ENCODE measurements at regions not wholly inside any gene's neighbourhood (a gene's known extent, or its start where the extent isn't known, plus 50 kb on each side); places are given as distances from the start of the nearest gene placed in this dataset.

DNA sequence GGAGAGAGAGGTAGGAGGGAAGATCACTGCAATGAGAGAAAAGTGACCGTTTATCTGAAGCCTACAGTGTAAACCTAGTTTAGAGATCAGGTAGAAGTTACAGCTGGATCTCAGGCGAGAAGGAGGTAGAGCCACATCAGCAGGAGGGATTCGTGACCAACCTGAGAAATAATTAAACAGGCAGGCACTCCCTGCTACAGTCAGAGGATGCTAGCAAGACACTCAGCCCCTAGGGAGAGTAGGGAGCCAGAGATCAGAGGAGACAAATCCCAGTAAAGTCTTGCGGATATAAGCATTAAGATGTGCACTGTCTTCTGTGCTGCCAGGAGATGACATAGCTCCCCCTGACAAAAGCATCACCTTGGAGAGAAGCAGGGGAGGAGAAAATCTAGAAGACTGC, 629.1 kb upstream of the SLC39A10 start:
- no peak for DNase-seq

DNA sequence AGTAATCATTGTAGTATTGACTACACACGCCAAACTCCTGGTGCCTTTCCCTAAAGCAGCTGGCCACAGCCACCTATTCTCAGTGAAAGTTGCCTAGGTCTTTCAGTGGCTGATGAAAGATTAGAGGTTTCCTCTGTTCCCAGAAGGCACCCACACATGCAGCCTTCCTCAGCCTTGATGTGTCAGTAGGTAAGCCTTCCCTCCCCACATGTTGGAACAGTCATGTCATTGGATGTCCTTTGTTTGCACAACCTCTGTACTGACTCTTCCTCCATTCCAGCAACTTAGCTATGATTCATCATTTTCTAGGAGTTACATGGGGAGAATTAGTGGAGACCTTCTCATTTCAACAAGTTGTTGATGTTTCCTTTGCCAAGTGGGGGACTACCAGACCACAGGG, 630.8 kb upstream of the SLC39A10 start:
- DNase-seq: no peak

DNA sequence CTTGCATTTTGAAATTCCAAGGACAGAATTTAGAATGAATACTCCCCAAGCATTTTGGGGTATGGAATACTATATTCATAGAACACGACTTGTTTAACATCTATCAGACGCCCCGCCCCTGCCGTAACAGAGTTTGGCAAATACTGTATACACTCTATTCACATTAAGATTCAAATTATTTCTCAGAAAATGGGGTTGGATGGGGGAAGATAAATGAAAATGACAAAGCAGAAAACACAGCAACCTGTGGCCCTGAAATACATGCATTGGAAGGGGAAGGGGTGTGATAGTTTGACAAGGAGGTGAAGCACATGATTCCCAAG, 634.6 kb upstream of the SLC39A10 start:
- DNase-seq: no peak

DNA sequence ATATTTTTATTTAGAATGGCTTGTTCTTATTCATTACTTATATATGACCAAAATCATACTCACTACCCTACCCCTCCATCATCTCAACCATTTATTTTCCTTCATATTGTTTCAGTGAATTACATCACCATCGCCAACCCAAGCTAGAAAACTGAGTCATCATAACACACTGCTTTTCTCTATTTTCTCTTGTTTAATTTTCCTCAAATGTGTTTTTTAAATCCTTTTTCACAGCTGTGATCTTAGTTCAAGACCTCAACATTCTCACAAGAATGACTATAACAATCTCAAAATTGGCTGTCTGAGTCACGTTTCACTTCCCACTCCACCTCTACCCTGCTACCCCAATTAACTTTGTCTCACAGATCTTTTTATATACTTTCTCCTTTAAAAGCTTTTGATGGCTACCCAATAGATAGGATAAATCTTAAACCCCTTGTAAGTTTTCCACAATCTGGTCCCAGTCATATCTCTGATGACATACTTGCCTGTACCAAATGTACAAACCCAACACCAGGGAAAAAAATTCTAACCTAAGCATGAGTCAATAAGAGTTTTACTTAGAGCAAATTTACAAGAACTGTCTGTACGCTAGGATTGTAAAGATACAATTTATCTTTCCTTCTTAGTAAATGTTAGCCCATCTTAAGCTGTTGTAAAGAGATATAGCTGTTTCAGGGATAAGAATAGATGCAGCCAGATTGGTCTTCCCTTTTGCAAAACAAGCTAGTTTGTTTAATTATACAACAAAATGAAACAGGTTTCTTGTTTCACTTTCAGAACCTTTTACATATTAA, 635.1 kb upstream of the SLC39A10 start:
- DNase-seq: no peak

DNA sequence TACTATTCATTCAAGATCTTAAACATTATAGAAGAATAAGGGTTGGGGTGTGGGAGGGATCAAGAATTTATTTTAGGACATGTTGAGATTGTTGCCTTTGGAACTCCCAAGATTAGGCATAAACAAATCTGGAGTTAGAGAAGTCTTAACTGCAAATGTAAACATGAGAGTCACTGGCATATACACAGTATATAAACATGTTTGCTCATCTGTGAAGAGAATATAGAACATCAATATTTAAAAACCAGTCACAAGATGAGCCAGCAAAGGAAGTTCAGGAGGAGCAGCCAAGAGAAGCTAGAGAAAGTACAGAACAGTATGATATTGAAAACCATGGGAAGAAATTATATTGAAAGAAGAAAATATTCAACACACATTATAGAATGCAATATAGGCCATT, 638.6 kb upstream of the SLC39A10 start:
- DNase-seq: no peak

DNA sequence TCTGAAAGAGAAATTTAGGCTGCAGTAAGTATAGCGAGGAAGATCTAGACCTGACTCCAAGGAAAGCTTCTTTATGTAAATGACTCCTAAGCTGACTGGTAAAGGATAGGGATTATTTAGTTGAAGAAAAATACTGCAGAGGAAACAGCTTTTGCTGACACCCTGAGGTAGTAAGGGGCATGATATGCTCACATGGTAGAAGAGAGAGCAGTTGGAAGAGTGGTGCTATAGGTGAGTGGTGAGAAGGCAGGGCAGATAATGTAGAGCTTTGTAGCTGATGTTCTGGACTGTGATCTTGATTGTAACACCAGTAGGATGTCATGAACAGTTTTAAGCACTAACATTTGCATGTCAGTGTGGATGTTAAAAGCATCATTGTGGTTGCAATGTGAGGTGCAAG, 639.1 kb upstream of the SLC39A10 start:
- DNase-seq: no peak

DNA sequence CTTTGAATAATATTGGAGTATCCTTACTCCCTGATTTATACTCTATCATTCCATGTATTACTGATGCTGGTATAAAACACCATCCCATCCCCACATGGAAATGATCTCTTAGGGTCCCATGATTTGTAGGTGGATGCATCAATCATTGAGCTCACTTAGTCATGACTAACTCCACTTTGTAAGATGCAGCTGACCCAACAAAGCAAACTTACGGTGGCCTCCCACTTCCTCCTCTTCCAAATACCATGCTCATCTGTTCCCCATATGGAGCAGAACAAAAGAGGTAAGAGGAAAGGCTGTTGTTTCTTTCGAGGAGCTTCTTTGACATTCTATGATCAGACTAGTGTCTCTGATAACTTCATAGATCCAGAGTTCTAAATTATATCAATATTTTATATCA, 640.2 kb upstream of the SLC39A10 start:
- no peak for DNase-seq

DNA sequence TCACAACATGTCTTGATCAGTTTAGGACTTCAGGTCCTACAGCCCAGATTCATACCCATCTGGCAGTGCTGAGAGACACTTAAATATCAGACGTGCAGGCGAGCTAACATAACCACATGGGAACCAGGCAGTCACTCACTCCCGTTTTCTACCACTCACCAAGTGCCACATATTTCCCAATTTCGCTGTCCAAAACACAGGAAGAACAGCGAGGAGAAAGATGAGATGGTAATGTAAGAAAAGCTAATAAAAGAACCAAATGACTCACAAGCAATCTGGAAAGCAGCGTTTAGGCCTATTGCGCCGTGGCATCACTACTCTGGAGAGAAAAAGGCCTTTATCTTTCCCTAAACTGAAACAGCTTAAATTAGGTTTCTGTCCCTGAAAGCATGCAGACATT, 647.8 kb upstream of the SLC39A10 start:
- no peak for DNase-seq

DNA sequence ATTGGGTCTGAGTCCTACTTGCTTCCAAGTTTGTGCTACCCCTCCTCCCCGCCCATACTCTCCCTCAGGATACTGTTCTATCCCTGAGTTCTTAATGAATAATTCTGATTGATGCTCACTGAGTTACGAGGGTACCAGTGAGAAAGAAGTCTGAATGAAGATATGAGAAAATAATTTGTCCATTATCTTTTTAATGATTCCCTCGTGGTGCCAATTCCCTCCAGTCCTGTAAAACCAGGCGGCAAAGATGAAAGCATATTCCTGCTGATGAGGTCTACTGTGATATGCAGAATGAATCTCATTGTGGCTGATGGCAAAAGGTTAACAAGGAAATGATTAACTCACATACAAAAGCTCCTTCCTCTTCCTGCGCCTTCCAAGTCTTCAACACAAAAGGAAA, 650.2 kb upstream of the SLC39A10 start:
- no peak for DNase-seq

DNA sequence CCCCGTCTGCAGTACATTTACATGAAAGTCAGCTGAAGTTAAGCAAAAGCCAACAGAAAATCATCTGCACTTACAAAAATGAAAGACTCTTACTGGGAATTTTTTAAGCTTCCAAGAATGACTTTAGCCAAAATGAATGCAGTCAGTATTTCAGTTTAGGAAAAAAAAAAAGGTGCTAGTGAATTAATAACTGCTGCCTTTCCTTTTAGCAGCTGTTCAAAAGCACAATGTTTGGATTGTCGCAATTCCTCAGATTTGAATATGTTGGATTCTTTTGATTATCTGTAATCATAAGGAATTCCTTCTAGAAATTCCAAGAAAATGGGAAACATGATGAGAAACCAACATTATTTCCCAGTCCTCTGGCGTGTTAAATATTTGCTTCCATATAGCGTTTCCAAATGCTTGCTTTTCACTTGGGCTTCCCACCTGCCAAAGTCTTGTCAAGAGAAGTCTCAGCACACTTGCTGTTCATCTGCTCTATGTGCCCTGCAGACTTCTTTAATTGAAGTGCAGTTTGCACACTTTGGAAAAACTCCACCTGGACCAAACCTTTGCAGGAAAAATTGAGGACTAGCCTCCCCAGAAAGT, 653.0 kb upstream of the SLC39A10 start:
- no peak for DNase-seq

DNA sequence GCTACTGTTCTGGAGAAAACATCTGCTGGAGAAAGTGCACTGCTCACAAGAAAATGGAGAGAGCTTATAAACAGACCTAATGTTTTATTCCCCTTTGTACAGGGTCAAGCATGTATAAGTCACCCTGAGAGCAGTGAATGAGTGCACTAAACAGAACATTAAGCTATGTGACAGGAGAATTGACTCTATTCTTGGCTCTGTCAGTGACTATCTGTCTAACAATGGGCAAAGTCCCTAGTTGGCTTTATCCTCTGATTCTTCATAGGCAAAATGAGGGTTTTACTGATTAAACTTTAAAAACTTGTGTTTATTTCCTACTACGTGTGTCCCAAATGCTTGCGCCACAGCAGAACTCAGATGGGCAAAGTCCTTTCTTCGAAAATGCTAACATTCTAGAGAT, 655.1 kb upstream of the SLC39A10 start:
- no peak for DNase-seq

DNA sequence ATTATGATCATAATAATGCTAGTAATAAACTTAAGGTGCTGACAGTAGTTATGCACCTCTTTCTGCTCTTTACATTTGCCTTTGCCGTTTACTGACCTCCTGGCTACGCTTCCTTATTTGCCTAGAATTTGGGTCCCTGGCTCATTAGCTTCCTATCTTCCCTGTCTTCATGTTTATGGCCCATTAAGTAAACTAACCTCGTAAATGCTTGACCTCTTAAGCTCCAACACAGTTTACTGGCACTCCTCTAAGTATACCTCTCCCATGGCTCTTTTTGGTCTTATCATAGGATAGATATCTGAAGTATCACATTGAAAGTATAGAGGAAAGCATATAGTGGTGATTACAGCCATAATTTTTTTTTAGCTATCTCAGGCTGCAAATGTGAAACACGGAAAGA, 657.3 kb upstream of the SLC39A10 start:
- DNase-seq: no peak

DNA sequence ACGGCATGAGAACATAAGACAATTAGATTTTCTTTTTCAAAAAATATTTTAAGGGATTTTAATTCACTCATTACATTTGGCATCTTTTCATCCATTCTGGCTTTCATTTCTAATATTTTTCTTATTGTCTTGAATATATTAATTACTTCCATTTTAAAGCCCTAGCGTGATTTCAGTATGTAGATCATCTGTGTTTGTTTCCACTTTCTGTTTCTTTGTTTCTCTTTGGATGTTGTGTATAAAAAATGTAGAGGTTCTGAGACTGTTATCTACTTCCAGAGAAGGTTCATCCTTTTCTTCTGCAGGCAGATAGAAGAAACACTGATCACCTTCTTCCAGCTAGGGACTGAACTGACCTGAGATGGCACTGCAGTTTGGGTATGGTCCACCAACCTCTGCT, 664.4 kb upstream of the SLC39A10 start:
- DNase-seq: no peak

DNA sequence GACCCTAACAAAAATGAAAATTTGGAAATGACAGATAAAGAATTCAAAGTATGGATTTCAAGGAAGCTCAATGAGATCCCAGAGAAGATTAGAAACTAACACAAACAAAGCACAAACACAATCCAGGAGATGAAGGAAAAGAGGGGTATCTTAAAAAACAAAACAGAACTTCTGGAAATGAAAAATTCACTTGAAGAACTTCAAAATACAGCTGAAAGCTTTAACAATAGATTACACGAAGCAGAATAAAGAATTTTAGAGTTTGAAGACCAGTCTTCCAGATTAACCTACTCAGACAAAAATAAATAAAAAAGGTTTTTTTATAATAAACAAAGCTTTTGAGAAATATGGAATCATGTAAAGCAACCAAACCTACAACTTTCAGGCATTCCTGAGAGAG, 671.8 kb upstream of the SLC39A10 start:
- DNase-seq: no peak

DNA sequence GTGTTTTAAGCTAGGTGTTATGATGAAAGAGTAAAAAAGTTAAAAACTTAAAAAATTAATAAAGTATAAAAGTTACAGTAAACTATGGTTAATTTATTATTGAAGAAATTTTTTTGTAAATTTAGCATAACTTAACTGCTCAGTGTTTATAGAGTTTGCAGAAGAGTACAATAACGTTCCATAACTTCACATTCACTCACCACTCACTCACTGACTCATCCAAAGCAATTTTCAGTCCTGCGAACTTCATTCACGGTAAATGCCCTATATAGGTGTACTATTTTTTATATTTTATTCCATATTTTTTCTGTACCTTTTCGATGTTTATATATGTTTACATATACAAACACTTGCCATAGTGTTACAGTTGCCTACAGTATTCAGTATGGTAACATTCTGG, 694.8 kb upstream of the SLC39A10 start:
- no peak for DNase-seq

DNA sequence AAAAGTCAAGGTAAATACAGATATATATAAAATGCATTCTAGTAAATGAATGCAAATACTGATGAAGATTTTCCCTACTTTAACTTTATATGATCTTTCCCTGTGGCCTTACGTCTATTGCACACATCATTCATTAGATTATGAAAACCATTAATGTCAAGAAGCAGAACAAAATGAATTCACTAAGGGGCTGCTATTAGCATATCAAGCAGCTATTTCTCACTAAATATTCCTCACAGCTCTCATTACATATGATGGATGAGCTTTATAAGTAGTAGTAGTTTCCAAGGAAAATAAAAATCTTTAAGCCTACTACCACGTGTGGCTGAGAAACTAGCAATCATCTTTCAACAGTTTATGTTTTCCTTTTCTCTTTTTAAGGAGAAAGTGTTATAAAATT, 702.8 kb upstream of the SLC39A10 start:
- no peak for DNase-seq

DNA sequence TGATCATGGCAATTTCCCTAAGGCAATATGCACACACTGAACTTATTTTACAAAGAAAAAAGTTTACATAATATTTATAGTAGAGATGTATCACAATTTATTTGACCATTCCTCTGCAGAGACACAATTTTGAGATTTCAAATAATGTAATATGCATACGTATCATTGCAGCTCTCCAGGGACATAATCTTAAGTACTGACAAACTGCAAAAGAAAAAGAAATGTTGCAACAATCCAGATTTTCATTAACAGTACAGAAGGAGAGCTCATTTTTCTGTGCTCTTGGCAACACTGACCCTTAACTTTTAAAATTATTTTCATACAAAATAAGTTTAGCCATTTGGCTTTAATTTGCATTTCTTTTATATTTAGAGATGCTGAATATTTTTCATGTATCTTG, 710.2 kb upstream of the SLC39A10 start:
- no peak for DNase-seq

DNA sequence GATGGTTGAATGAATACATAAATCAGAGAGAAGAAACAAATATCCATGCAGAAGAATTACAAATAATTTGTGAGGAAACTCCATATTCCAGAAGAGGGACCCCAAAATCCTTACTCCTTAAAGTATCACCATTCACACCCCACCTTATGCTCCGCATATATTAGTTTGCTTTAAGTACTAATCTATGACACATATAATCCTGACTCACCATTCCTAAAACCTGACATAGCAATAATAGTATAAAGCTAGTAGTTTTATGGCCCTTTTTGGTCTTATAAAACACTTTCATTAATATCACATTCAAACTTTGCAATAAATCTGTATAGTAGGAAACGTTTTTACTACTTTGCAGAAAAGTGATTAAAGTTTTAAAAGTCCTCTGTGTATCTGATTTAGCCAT, 719.0 kb upstream of the SLC39A10 start:
- DNase-seq: no peak

DNA sequence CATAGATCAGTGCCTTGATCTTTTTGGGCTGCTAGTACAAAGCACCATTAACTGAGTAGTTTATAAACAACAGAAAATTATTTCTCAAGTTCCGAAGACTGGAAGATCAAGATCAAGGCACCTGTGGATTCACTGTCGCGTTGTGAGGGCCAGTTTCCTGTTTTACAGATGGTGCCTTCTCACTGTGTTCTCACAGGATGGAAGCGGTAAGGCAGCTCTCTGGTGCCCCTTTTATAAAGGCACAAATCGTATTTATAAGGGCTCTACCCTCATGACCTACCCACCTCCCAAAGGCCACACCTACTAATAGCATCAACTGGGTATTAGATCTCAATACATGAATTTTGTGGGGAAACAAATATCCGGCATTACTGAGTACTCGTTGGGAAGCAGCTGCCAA, 729.5 kb upstream of the SLC39A10 start:
- no peak for DNase-seq

DNA sequence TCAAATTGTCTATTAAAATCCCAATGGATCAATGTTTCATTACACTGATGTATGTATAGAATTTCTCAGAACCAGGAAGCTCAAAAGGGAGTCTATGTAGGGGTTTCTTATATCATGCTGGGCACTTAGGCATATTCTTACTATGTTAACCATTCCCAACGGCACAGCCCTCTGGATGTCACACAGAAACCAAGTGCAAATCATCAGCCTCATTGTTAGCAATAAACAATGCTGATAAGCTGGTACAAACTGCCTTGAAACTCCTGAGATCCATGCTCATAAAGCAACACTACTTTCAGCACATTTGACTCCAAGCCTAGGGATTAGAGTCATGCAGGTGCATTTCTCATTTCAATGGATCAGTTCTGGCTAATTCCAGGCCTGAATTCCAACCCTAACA, 730.2 kb upstream of the SLC39A10 start:
- no peak for DNase-seq

DNA sequence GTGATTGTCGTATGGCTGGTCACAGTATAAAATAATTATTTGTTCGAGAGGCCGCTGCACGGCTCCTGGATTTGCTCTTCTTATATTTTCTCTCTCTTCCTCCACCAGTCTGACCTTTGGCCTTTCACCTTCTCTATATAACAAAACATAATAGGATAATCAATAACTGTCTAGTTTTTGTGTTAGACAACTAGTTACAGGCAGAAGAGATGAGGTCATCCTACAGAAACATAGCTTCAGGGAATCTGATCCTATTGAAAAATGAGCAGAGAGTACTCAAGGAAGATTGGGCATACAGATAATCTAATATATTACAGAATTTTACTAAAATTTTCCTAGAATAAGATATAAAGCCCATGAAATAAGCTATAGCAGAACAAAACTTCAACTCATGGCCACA, 731.3 kb upstream of the SLC39A10 start:
- DNase-seq: no peak

DNA sequence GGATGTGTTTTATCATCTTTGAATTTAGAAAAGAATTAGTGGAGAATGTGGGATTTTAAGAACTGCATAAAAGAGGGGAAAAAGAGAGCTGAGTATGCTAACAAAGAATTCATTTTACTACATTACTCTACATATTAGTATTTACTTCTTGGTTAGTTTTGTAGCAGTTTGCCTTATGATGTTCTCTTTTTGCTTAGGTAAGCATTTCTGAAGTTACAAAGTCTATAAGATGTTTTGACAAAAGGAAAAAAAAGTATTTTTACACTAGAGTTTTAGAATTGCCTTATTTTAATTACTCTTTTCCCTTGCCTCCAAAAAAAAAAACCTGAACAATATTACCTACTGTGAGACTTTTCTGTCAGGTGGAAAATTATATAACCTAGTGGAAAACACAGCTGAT, 739.5 kb upstream of the SLC39A10 start:
- no peak for DNase-seq

DNA sequence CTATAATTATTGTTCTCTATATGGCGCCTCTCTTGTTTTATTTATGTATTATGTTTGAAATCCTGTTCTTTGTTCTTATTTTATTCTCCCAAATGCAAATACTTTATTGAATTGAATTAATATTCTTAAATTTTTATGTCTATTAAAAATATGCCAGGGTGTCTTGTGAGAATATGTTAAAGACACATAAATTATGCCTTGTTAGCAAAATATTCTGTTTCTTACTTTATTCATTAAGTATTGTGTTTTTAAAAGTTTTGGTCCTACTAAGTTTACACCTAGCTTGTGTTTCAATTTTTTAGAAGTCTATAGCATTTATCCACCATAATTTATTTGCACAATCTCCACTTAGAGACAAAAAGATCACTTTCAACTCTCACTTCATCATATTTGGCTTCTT, 741.5 kb upstream of the SLC39A10 start:
- no peak for DNase-seq

DNA sequence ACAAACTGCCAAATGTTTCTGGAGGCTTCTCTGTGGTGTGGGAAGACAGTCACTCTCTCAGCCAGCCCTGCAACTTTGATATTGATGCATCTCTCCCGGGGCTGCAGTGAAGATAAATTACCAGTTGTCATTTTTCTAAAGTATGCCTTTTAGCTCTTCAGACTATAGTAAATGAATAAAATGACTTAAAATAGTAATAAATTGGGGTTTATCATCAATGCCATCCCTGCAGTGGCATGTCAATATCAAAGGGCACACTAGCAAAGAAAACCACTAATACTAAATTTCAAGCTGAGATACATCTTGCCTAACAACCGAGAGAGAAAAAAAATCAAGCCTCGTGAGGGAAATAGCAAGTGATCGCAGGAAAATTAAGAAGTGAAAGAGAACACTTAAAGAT, 749.5 kb upstream of the SLC39A10 start:
- DNase-seq: no peak

DNA sequence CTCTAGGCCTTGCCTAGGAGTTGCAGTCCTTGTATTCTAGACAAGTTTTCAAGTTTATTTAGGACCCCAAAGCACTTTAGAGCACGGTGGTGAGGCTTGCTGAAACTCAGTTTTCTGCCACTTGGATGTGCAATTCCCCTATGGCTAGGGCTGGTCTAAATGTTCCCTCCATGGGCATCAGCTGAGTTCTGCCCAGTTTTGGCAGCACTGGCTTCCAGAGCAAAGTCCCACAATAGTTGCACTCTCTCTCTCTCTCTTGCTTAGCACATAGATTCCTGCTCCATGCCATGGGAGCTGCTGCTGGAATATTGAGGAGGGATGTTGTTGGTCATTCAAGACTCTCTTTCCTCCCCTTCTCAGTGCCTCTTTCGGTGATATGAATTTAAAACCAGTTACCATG, 760.2 kb upstream of the SLC39A10 start:
- no peak for DNase-seq

Data from 8988T (cell line).